ENCODE measurements at regions not wholly inside any gene's neighbourhood (a gene's known extent, or its start where the extent isn't known, plus 50 kb on each side); places are given as distances from the start of the nearest gene placed in this dataset.

GRCh38 chr7:27345997-27346396 is 103.4 kb downstream of the EVX1 start:
- TF ChIP-seq SUZ12 (IDR thresholded peaks at IDR 0.05; ENCODE audit: extremely low read depth, insufficient read depth, insufficient read length) = no peak
- TF ChIP-seq ZNF274 (IDR thresholded peaks at IDR 0.05; ENCODE audit: low read depth, low read length) = no peak
